Mesenchymal stem cell (in vitro differentiated cells and primary cell): ENCODE measurements at regions not wholly inside any gene's neighbourhood (a gene's known extent, or its start where the extent isn't known, plus 50 kb on each side); places are given as distances from the start of the nearest gene placed in this dataset.

Experiments used
- DNase-seq: peaks from one replicate; pipeline ENCODE4 v3.0.0-alpha.2; 2013
- H2AFZ ChIP-seq: one replicate; pipeline ENCODE4 v1.6.1; 2013; ENCODE audit warnings: low read depth, mild to moderate bottlenecking, control low read depth, inconsistent platforms, low read length, moderate library complexity
- H2AK5ac ChIP-seq: 2 replicates; pipeline ENCODE4 v1.6.1; 2013; ENCODE audit warnings: low read length, moderate library complexity, mild to moderate bottlenecking, inconsistent platforms; ENCODE audit not compliant: severe bottlenecking
- H2BK120ac ChIP-seq: one replicate; pipeline ENCODE4 v1.6.1; 2013; ENCODE audit warnings: low read depth, mild to moderate bottlenecking, inconsistent platforms, low read length, moderate library complexity
- H2BK12ac ChIP-seq, 2 experiments: one replicate each; pipeline ENCODE4 v1.6.1; 2013; ENCODE audit warnings: inconsistent platforms in 2 of 2, low read length in 2 of 2, mild to moderate bottlenecking in 2 of 2, moderate library complexity in 2 of 2, control low read depth in 1 of 2
- H2BK15ac ChIP-seq: one replicate; pipeline ENCODE4 v1.6.1; 2013; ENCODE audit warnings: mild to moderate bottlenecking, low read depth, inconsistent platforms; ENCODE audit not compliant: poor library complexity, severe bottlenecking
- H2BK5ac ChIP-seq: 2 replicates; pipeline ENCODE4 v1.6.1; 2013; ENCODE audit warnings: low read depth, mild to moderate bottlenecking, low read length, control low read depth, inconsistent platforms; ENCODE audit not compliant: poor library complexity, severe bottlenecking
- H3K14ac ChIP-seq, 2 experiments: one replicate each; pipeline ENCODE4 v1.6.1; 2013; ENCODE audit warnings: inconsistent platforms in 2 of 2, low read length in 2 of 2, control low read depth in 1 of 2, mild to moderate bottlenecking in 1 of 2, moderate library complexity in 1 of 2
- H3K18ac ChIP-seq, 2 experiments: one replicate each; pipeline ENCODE4 v1.6.1; 2013; ENCODE audit warnings: inconsistent platforms in 2 of 2, low read length in 2 of 2, control low read depth in 1 of 2, low read depth in 1 of 2, mild to moderate bottlenecking in 1 of 2
- H3K23ac ChIP-seq, 2 experiments: one replicate each; pipeline ENCODE4 v1.6.1; 2013; ENCODE audit warnings: inconsistent platforms in 2 of 2, low read length in 2 of 2, mild to moderate bottlenecking in 2 of 2, moderate library complexity in 2 of 2, control low read depth in 1 of 2
- H3K27ac ChIP-seq: 2 replicates; pipeline ENCODE4 v1.5.1; 2013; ENCODE audit warnings: mild to moderate bottlenecking, moderate library complexity, low read length, control low read depth, inconsistent platforms; ENCODE audit not compliant: poor library complexity, severe bottlenecking
- H3K27me3 ChIP-seq, 2 experiments: 2 replicates each; pipeline versions ENCODE4 v1.6.1 to v1.7.0; 2013; ENCODE audit warnings: low read length in 2 of 2, mild to moderate bottlenecking in 2 of 2, moderate library complexity in 2 of 2, control low read depth in 1 of 2, inconsistent platforms in 1 of 2; ENCODE audit not compliant: control insufficient read depth in 1 of 2, insufficient read depth in 1 of 2
- H3K36me3 ChIP-seq, 2 experiments: 2 replicates each; pipeline versions ENCODE4 v1.6.1 to v1.7.0; 2013; ENCODE audit warnings: low read length in 2 of 2, control low read depth in 1 of 2, inconsistent platforms in 1 of 2, low read depth in 1 of 2, mild to moderate bottlenecking in 1 of 2; ENCODE audit not compliant: insufficient read depth in 2 of 2, control insufficient read depth in 1 of 2
- H3K4ac ChIP-seq, 2 experiments: one replicate each; pipeline ENCODE4 v1.6.1; 2013; ENCODE audit warnings: inconsistent platforms in 2 of 2, low read length in 2 of 2, mild to moderate bottlenecking in 2 of 2, moderate library complexity in 2 of 2, control low read depth in 1 of 2, low read depth in 1 of 2
- H3K4me1 ChIP-seq: 2 replicates; pipeline ENCODE4 v1.6.1; 2013; ENCODE audit warnings: low read depth, low read length, control low read depth; ENCODE audit not compliant: control insufficient read depth, insufficient read depth
- H3K4me2 ChIP-seq: 2 replicates; pipeline ENCODE4 v1.6.1; 2013; ENCODE audit warnings: low read length, mild to moderate bottlenecking, inconsistent platforms; ENCODE audit not compliant: poor library complexity, severe bottlenecking
- H3K4me3 ChIP-seq, 2 experiments: 2 replicates each; pipeline versions ENCODE4 v1.5.1 to v1.7.0; 2013; ENCODE audit warnings: low read length in 2 of 2, mild to moderate bottlenecking in 2 of 2, control low read depth in 1 of 2, low read depth in 1 of 2; ENCODE audit not compliant: insufficient read depth in 1 of 2
- H3K79me1 ChIP-seq: replicated peaks from 2 replicates; pipeline ENCODE4 v1.6.1; 2013; ENCODE audit warnings: mild to moderate bottlenecking, control low read depth, low read length, inconsistent platforms; ENCODE audit not compliant: poor library complexity, severe bottlenecking
- H3K9ac ChIP-seq: 2 replicates; pipeline ENCODE4 v1.7.0; 2013; ENCODE audit warnings: mild to moderate bottlenecking, low read length, moderate library complexity
- H3K9me3 ChIP-seq: 2 replicates; pipeline ENCODE4 v1.7.0; 2013; ENCODE audit warnings: mild to moderate bottlenecking, low read length; ENCODE audit not compliant: control insufficient read depth
- H4K8ac ChIP-seq: one replicate; pipeline ENCODE4 v1.6.1; 2013; ENCODE audit warnings: inconsistent platforms, mild to moderate bottlenecking, low read length, moderate library complexity
- H4K91ac ChIP-seq: one replicate; pipeline ENCODE4 v1.6.1; 2013; ENCODE audit warnings: mild to moderate bottlenecking, low read length, inconsistent platforms
- WGBS: methylation state at CpG from one replicate; pipeline ENCODE4 v1.1.7; 2013; ENCODE audit warnings: mixed read lengths; 5-methylcytosine and 5-hydroxymethylcytosine counted together

- peaks cover 0 to 4% of the 10 kb centered on the region in 2 experiments for H3K27me3 ChIP-seq
- no peak overlapping the region for H2BK12ac ChIP-seq
- no peak overlapping the region for H3K23ac ChIP-seq
- no peak overlapping the region for H3K14ac ChIP-seq
- no peaks in the 10 kb centered on the region for H3K36me3 ChIP-seq
- no peak overlapping the region for H3K4me3 ChIP-seq
- DNase-seq, result no peak
- no peak overlapping the region for H3K9ac ChIP-seq
- H3K4me2 ChIP-seq, result no peak overlapping the region
- no peaks in the 10 kb centered on the region for H3K9me3 ChIP-seq
- no peak overlapping the region for H3K27ac ChIP-seq
- WGBS, result 85% methylated on average over 1 of the region's 2 CpGs
- no peak overlapping the region for H3K4ac ChIP-seq
- H4K91ac ChIP-seq, result no peak overlapping the region
- no peaks in the 10 kb centered on the region for H3K79me1 ChIP-seq
- H4K8ac ChIP-seq, result no peak overlapping the region
- no peak overlapping the region for H2AFZ ChIP-seq
- H2BK15ac ChIP-seq, result no peak overlapping the region
- H2BK120ac ChIP-seq, result no peak overlapping the region
- no peaks in the 10 kb centered on the region for H3K4me1 ChIP-seq
- H3K18ac ChIP-seq, result no peak overlapping the region
- H2AK5ac ChIP-seq, result no peak overlapping the region
- H2BK5ac ChIP-seq, result no peak overlapping the region
These were observed 135.9 kb upstream of the NTF3 start for GRCh38 chr12:5295996-5296395.

GRCh38 chr12:5301539-5301938 is 130.4 kb upstream of the NTF3 start:
- H3K27me3 ChIP-seq, result no peaks in the 10 kb centered on the region
- no peak for DNase-seq

GRCh38 chr12:5305425-5305824 is 126.5 kb upstream of the NTF3 start:
- WGBS, result 83% methylated on average over 7 of the region's 7 CpGs
- no peak overlapping the region for H2BK120ac ChIP-seq

More at GRCh38 chr12:5301539-5301938, 130.4 kb upstream of the NTF3 start:
- Histone ChIP-seq H3K23ac (no peak overlapping the region), H4K8ac (no peak overlapping the region), H2AK5ac (no peak overlapping the region), H3K27ac (no peak overlapping the region), H3K9ac (no peak overlapping the region), H3K4ac (no peak overlapping the region), H3K4me2 (no peak overlapping the region), H2BK15ac (no peak overlapping the region), H3K18ac (no peak overlapping the region), H3K4me1 (no peaks in the 10 kb centered on the region), H3K4me3 (no peak overlapping the region), H4K91ac (no peak overlapping the region), H2BK120ac (no peak overlapping the region), H2BK5ac (no peak overlapping the region), H3K36me3 (no peaks in the 10 kb centered on the region), H2AFZ (no peak overlapping the region), H3K9me3 (no peaks in the 10 kb centered on the region), H3K79me1 (no peaks in the 10 kb centered on the region), H3K14ac (no peak overlapping the region), H2BK12ac (no peak overlapping the region)

GRCh38 chr12:5305886-5306545 is 125.9 kb upstream of the NTF3 start:
- Histone ChIP-seq H3K79me1 (no peaks in the 10 kb centered on the region), H3K4ac (no peak overlapping the region), H3K9me3 (no peaks in the 10 kb centered on the region), H4K8ac (no peak overlapping the region), H3K14ac (no peak overlapping the region), H2BK12ac (no peak overlapping the region), H3K4me1 (no peaks in the 10 kb centered on the region), H4K91ac (no peak overlapping the region), H3K23ac (no peak overlapping the region), H2AFZ (no peak overlapping the region), H3K18ac (no peak overlapping the region), H3K4me2 (no peak overlapping the region), H3K27me3 (no peaks in the 10 kb centered on the region), H3K4me3 (no peak overlapping the region), H2BK120ac (no peak overlapping the region), H2AK5ac (no peak overlapping the region), H2BK5ac (no peak overlapping the region), H3K9ac (no peak overlapping the region), H3K27ac (no peak overlapping the region), H2BK15ac (no peak overlapping the region), H3K36me3 (no peaks in the 10 kb centered on the region)
- peak; percentile 12 for DNase-seq
- 14% methylated on average over 1 of the region's 4 CpGs for WGBS

More at GRCh38 chr12:5305425-5305824, 126.5 kb upstream of the NTF3 start:
- no peaks in the 10 kb centered on the region for H3K79me1 ChIP-seq
- no peak overlapping the region for H4K8ac ChIP-seq
- H2BK5ac ChIP-seq, result no peak overlapping the region
- no peak for DNase-seq
- no peak overlapping the region for H3K4me3 ChIP-seq
- H3K9me3 ChIP-seq, result no peaks in the 10 kb centered on the region
- H3K27ac ChIP-seq, result no peak overlapping the region
- H3K4ac ChIP-seq, result no peak overlapping the region
- H3K36me3 ChIP-seq, result no peaks in the 10 kb centered on the region
- H2BK12ac ChIP-seq, result no peak overlapping the region
- H2AK5ac ChIP-seq, result no peak overlapping the region
- no peak overlapping the region for H3K4me2 ChIP-seq
- H3K27me3 ChIP-seq, result no peaks in the 10 kb centered on the region
- no peaks in the 10 kb centered on the region for H3K4me1 ChIP-seq
- no peak overlapping the region for H2BK15ac ChIP-seq
- no peak overlapping the region for H3K9ac ChIP-seq
- no peak overlapping the region for H3K23ac ChIP-seq
- H4K91ac ChIP-seq, result no peak overlapping the region
- no peak overlapping the region for H3K14ac ChIP-seq
- no peak overlapping the region for H2AFZ ChIP-seq
- no peak overlapping the region for H3K18ac ChIP-seq
